ENCODE measurements at regions not wholly inside any gene's neighbourhood (a gene's known extent, or its start where the extent isn't known, plus 50 kb on each side); places are given as distances from the start of the nearest gene placed in this dataset.

GRCh38 chr13:80669112-80669511 is 328.2 kb upstream of the SPRY2 start:
- no peak for TF ChIP-seq CTCF (conservative IDR thresholded peaks at IDR 0.05; ENCODE audit: low read depth in 2 of 2)
- TF ChIP-seq POLR2AphosphoS5 (IDR thresholded peaks at IDR 0.05; ENCODE audit: low read depth): no peak
- no peak for TF ChIP-seq EZH2 (IDR thresholded peaks at IDR 0.05; ENCODE audit: low read depth, unreplicated experiment)
- TF ChIP-seq EZH2phosphoT487 (IDR thresholded peaks at IDR 0.05; ENCODE audit: unreplicated experiment): no peak
- no peak for TF ChIP-seq CREB1 (CRISPR knock-in tag; IDR thresholded peaks at IDR 0.05; ENCODE audit: low read depth)
- no peak for TF ChIP-seq NANOG (IDR thresholded peaks at IDR 0.05; ENCODE audit: borderline replicate concordance)
- no peak for TF ChIP-seq JUNB (IDR thresholded peaks at IDR 0.05; ENCODE audit: unreplicated experiment)
- TF ChIP-seq ZNF114 (CRISPR knock-in tag; IDR thresholded peaks at IDR 0.05): no peak
- no peak for TF ChIP-seq REST (IDR thresholded peaks at IDR 0.05; ENCODE audit: unreplicated experiment)
- TF ChIP-seq ETS1 (IDR thresholded peaks at IDR 0.05): no peak
- TF ChIP-seq ZNF462 (CRISPR knock-in tag; IDR thresholded peaks at IDR 0.05): no peak
